Fibroblast of skin of left biceps (primary cell): ENCODE measurements at regions not wholly inside any gene's neighbourhood (a gene's known extent, or its start where the extent isn't known, plus 50 kb on each side); places are given as distances from the start of the nearest gene placed in this dataset.

ENCODE experiments used
- DNase-seq, 2 experiments: peaks; one replicate each; pipeline ENCODE4 v3.0.0-alpha.2; 2013; ENCODE audit warnings: low read depth in 2 of 2

DNA sequence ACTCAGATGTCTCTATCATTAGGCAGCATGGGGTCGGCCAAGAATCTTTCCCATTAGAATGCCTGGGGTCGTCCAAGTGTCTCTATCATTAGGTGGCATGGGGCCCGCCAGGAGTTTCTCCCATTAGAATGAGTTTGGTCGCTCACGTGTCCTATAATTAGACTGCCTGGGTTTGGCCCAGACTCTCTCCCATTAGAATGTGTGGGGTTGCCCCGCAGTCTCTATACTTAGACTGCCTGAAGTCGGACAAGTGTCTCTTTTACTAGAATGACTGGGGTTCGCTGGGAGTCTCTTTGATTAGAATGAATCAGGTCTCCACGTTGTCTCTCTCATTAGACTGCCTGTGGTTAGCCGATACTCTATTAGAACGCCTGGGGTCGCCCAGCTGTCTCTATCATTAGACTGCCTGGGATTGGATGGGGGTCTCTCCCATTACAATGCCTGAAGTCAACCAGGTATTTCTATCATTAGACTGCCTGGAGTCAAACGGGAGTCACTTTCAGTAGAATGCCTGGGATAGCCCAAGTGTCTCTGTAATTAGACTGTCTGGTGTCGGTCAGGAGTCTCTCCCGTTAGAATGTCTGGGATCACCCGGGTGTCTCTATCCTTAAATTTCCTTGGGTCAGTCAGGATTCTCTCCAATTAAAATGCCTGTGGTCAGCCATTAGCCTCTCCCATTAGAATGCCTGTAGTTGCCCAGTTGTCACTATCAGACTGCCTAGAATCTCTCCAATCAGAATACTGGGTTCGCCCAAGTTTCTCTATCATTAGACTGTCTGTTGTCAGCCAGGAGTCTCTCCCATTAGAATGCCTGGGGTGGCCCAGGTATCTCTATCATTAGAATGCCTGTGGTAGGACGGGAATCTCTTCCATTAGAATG lies 1454.1 kb downstream of the UQCRFS1 start:
- no peak for DNase-seq

DNA sequence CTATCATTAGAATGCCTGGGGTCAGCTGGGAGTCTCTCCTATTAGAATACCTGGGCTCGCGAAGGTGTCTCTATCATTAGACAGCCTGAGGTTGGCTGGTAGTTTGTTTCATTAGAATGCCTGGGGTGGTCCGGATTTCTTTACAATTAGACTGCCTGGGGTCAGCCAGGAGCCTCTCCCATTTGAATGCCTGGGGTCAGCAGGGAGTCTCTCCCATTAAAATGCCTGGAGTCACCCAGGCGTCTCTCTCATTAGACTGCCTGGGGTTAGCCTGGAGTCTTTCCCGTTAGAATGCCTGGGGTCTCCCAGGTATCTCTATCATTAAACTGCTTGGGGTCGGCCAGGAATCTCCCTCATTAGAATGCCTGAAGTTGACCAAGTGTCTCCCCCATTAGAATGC lies 1458.3 kb downstream of the UQCRFS1 start:
- DNase-seq = no peak

DNA sequence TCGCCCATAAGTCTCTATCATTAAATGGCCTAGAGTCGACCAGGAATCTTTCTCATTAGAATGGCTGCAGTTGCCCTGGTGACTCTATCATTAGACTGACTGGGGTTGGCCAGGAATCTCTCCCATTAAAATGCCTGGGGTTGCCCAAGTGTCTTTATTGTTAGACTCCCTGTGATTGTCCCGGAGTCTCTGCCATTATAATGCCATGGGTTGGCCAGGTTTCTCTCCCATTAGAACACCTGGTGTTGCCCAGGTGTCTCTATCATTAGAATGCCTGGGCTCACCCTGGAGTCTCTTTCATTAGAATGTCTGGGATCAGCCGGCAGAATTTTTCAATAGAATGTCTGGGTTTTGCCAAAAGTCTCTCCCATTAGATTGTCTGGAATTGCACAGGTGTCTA lies 1459.3 kb downstream of the UQCRFS1 start:
- DNase-seq = no peak

DNA sequence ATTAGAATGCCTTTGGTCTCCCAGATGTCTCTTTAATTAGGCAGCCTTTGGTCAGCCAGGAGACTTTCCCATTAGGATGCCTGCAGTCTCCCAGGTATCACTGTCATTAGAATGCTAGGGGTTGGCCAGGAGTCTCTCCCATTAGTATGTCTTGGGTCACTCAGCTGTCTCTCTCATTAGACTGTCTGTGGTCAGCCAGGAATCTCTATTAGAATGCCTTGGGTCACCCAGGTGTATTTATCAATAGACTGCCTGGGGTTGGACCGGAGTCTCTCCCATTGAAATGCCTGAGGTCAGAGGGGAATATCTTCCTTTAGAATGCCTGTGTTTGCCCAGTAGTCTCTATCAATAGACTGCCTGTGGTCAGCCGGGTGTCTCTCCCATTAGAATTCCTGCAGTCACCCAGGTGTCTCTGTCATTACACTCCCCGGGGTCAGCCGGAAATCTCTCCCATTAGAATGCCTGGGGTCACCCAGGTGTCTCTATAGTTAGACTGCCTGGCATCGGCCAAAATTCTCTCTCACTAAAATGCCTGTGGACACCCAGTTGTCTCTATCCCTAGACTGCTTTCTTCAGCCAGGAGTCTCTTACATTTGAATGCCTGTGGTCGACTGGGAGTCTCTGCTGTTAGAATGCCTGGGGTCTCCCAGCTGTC lies 1460.3 kb downstream of the UQCRFS1 start:
- DNase-seq = no peak

DNA sequence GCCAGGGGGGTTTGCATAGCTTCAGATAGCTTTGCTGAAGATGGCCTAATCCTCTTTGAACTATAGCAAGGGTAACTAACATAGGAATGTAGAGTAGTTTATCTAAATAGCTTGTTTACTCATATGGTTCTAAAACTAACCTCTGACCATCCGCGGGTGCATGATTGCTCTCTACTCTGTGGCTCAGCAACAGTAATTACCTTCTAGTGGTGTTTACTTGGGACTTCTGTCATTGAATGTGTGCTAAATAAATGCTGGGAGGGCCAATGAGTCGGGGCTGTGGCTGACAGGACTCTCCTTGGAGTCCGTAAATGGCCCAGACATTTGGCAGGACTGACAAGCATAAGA lies 1461.9 kb downstream of the UQCRFS1 start:
- DNase-seq = no peak

DNA sequence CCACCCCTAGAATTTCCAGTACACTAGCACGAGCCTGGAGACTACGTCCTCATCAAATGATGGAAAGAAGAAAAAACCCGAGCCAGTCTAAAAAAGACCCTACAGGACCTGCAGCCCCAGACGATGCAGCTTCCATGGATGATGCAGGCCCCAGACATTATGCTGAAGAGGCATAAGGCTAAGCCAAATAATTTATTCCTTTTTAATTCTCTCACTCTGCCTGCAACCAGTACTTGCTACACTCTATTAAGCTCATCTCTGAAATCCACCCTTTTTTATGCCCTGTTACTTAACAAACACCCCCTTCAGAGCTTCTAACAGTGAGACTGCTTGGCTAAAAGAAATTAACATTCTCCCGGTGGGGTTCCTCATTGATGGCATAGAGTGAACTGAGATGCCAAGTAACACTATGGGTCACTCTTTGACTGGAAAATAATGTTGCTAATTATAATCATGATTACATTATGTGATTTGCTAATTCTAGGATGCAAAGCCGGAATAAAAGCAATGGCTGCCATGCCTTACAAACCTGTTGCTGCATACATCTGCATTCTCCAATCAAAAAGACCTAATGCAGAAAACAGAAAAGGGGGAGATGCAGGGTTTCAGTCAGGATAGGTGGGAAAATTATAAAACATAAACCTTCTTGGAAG lies 1462.4 kb downstream of the UQCRFS1 start:
- no peak for DNase-seq

DNA sequence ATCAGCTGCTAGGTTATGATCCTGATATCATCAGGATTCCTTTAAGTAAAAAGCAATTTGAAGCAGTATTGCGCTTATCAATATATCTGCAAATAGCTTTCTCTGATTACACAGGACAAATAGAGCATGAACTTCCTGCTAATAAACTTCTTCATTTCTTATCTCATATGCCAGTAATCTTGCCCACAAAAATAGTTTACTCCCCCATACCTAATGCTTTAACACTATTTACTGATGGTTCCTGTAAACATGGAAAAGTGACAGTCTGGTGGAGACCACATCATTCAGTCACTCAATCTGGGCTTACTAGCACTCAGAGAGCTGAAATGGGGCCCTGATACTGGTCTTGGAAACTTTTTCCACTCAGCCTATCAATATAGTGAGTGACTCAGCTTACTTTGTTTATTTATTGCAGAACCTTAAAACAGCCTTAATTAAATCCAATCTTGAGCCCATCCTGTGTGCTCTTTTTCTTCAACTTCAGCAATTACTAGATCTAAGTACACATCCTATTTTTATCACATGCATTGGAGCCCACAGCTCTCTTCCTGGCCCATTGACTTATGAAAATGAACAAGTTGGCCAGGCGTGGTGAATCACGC lies 1464.3 kb downstream of the UQCRFS1 start:
- no peak for DNase-seq

DNA sequence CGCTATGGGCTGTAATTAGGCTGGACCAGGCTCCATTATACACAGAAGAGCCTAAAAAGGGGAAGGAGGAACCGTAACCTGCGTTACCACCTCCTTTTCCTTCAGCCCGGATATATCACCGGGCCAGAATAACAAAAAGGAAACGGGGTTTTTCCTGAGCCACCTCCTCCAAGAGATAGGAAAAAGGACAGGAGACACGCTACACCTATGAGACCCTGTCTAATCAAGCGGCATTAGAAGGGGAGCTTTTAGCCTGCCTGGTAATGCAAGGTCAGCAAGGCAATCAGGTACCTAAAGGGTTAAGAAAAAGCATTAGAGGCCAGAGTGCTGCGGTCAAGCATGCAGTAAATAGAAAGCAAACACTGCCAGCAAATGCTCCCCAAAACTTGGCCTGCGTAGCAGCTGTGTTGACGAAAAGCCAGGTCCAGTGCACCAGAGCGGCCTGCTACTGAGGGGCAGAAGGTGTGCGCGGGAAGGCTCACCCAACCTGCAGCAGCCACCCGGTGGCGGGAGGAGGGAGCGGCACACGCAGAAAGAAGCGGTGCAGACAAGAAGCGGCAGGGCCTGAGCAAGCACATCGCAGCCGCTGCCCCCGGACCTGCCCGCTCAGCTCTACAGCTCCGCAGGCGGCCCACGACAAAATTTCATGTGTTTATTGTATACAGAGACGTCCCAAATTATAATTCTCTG lies 1466.1 kb downstream of the UQCRFS1 start:
- DNase-seq = no peak

DNA sequence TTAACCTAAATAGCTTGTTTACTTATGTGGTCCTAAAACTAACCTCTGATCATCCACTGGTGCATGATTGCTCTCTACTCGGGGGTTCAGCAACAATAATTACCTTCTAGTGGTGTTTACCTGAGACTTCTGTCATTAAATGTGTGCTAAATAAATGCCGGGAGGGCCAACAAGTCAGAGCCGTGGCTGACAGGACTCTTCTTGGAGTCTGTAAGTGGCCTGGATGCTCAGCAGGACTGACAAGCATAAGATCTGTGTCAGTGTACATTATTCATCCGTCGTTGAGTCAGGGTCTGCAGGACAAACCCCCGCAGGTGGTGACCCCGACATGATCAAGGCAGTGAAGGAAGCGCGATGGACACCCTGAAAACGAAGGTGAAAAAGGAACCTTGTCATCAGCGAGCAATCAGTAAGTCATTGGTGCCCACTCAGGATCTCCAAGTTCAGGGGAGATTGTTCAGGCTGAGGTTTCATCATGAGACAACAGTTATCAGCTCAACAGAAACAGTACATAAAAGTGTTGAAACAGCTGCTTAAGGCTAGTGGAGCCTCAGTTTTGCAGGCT lies 1466.9 kb downstream of the UQCRFS1 start:
- DNase-seq = no peak

DNA sequence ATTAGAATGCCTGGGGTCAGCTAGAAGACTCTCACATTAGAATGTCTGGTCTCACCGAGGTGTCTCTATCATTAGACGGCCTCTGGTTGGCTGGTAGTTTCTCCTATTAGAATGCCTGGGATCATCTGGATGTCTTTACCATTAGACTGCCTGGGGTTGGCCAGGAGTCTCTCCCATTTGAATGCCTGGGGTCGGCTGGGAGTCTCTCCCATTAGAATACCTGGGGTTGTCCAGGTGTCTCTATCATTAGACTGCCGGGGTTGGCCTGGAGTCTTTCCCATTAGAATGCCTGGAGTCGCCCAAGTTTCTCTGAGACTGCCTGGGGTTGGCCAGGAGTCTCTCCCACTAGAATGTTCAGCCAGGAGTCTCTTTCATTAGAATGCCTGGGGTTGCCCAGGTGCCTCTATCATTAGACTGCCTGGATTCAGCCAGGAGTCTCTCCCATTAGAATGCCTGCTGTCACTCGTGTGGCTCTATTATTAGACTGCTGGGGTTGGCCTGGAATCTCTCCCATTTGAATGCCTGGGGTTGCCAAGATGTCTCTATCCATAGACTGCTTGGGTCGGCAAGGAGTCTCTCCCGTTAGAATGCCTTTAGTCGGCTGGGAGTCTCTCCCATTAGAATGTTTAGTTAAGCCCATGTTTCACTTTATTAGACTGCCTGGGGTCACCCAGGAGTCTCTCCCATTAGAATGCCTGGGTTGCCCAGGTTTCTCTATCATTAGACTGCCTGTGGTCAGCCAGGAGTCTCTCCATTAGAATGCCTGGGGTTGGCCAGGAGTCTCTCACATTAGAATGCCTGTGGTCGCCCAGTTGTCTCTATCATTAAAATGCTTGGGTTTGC lies 1467.8 kb downstream of the UQCRFS1 start:
- DNase-seq = no peak

DNA sequence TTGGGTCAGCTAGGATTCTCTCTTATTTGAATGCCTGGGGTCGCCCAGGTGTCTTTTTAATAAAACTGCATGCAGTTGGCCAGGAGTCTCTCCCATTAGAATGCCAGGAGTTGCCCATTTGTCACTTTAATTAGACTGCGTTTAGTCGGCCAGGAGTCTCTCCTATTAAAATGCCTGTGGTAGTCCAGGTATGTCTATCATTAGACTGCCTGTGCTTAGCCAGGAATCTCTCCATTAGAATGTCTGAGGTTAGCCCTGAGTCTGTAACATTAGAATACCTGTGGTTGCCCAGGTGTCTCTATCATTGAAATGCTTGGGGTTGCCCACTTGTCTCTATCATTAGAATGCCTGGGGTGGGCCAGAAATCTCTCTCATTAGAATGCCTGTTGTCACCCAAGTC lies 1470.9 kb downstream of the UQCRFS1 start:
- DNase-seq = no peak

DNA sequence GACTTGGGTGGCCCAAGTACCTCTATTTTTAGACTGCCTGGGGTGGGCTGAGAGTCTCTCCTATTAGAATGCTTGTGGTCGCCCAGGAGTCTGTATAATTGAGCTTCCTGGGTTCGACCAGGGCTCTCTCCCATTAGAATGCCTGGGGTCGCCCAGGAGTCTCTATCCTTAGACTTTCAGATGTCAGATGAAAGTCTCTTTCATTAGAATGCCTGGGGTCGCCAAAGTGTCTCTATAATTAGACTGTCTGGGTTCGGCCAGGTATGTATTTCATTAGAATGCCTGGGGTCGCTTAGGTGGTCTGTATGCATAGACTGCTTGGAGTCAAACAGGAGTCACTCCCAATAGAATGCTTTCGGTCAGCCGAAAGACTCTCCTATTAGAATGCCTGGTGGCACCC lies 1471.7 kb downstream of the UQCRFS1 start:
- DNase-seq = no peak

DNA sequence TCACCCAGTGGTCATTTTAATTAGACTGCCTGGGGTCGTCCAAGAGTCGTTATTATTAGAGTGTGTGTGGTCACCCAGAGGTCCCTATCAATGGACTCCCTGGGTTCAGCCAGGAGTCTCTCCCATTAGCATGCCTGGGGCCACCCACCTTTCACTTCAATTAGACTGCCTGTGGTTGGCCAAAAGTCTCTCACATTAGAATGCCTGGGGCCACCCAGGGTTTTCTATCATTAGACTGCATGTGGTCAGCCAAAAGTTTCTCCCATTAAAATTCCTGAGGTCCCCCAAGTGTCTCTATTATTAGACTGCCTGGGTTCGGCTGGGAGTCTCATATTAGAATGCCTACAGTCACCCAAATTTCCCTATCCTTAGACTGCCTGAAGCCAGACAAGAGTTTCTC lies 1472.6 kb downstream of the UQCRFS1 start:
- DNase-seq = no peak

DNA sequence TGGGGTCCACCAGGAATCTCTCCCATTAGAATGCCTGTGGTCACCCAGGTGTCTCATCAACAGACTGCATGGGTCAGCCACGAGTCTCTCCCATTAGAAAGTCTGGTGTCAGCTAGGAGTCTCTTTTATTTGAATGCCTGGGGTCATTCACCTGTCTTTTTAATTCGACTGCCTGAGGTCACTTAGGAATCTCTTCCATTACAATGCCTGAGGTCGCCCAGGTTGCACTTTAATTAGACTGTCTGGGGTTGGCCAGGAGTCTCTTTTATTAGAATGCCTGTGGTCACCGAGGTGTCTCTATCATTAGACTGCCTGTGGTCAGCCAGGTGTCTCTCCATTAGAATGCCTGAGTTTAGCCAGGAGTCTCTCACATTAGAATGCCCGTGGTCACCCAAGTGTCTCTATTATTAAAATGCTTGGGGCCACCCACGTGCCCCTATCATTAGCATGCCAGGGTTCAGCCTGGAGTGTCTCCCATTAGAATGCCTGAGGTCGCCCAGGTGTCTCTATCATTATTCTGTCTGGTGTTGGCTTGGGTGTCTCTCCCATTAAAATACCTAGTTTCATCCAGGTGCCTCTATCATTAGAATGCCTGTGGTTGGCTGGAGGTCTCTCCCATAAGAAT lies 1474.3 kb downstream of the UQCRFS1 start:
- no peak for DNase-seq

DNA sequence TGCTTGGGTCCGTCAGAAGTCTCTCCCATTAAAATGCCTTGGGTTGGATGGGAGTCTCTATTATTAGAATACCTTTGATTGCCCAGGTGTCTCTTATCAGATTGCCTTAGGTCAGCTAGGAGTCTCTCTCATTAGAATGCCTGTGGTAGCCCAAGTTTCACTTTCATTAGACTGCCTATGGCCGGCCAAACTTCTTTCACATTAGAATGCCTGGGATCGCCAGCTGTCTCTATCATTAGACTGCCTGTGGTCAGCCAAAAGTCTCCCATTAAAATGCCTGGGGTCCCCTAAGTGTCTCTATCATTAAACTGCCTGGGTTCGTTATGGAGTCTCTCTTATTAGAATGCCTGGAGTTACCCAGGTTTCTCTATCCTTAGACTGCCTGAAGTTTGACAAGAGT lies 1476.7 kb downstream of the UQCRFS1 start:
- no peak for DNase-seq

DNA sequence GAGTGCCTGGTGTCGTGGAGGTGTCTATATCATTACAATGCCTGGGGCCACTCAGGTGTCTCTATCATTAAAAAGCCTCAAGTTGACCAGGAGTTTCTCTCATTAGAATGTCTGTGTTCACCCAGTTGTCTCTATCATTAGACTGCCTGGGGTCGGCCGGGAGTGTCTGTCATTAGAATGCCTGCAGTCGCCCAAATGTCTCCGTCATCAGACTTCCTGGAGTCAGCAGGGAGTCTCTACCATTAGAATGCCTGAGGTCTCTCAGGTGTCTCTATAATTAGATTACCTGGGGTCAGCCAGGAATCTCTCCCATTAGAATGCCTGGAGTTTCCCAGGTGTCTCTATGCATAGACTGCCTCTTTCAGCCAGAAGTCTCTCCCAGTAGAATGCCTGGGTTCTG lies 1477.6 kb downstream of the UQCRFS1 start:
- DNase-seq = no peak

DNA sequence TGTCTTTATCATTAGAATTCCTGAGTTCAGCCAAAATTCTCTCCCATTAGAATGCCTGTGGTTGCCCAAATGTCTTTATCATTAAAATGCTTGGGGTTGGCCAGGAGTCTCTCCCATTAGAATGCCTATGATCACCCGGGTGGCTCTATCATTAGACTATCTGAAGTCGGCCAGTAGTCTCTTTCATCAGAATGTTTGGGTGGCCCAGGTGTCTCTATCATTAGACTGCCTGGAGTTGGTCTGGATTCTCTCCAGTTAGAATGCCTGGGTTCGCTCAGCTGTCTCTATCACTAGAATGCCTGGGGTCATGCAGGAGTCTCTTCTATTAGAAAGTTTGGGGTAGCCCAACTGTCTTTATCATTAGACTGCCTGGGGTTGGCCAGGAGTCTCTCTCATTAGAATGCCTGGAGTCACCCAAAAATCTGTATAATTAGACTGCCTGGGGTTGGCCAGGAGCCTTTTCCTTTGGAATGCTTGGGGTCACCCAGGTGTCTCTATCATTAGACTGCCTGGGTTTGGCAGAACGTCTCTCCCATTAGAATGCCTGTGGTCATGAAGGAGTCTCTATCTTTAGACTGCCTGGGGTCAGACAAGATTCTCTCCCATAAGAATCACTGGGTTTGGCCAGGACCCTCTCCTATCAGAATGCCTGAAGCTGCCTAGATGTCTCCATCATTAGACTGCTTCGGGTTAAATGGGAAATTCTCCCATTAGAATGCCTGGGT lies 1478.3 kb downstream of the UQCRFS1 start:
- DNase-seq = no peak

DNA sequence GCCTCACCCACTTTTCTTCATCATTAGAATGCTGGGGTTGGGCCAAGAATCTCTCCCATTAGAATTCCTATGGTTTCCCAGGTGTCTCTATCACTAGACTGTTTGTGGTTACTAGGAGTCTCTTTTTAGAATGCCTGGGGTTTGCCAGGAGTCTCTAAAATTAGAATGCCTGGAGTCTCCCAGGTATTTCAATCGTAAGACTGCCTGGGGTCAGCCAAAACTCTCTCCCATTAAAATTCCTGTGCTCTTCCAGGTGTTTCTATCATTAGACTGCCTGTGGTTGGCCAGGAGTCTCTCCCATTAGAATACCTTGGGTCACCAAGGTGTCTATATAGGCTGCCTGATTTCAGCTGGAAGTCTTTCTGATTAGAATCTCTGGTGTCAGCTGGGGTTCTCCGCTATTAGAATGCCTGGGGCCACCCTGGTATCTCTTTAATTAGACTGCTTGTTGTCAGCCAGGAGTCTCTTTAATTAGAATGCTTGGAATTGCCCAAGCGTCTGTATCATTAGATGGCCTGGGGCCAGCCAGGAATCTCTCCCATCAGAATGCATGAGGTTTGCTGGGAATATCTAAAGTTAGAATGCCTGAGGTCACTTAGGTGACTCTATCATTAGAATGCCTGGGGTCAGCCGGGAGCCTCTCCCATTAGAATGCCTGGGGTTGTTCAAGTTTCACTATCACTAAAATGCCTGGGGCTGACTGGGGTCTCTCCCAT lies 1479.2 kb downstream of the UQCRFS1 start:
- no peak for DNase-seq

DNA sequence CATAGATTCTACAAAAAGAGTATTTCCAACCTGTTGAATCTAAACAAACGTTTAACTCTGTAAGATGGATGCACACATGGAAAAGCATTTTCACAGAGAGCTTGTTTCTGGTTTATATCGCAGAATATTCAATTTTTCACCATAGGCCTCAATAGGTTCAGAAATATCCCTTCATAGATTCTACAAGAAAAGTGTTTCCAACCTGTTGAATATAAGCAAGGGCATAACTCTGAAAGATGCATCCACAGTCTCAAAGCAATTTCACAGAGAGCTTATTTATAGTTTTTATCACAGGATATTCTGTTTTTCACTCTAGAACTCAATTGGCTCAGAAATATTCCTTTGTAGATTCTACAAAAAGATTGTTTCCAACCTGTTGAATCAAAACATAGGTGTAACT lies 1483.6 kb downstream of the UQCRFS1 start:
- DNase-seq = no peak
